NCI-H2196 (cell line): ENCODE measurements at regions not wholly inside any gene's neighbourhood (a gene's known extent, or its start where the extent isn't known, plus 50 kb on each side); places are given as distances from the start of the nearest gene placed in this dataset.
A peak's percentile ranks its signal among the peaks of the same experiment; 100 is the strongest.

Experiments
- DNase-seq: peaks from one replicate; lab custom pipeline; 2025; ENCODE audit not compliant: unreplicated experiment; lab: John Stamatoyannopoulos, UW

DNA sequence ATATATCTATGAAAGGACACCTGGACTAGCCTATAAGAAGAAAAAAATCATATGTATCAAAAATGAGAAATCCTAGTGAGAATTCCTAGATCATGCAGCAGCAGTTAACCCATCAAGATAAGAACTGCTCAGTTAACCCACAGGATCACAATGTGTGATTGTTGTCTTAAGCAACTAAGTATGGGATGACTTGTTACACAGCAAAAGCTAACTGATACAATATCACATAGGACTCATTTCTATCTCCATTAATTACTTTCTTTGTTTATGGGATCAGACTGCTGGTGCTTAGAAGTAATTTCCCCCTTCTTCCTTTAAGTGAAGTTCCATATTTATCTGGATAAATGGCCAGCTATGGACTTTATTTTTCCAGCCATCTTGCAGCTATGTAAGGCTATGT is 280.8 kb upstream of the MARCKS start:
- DNase-seq = no peak

DNA sequence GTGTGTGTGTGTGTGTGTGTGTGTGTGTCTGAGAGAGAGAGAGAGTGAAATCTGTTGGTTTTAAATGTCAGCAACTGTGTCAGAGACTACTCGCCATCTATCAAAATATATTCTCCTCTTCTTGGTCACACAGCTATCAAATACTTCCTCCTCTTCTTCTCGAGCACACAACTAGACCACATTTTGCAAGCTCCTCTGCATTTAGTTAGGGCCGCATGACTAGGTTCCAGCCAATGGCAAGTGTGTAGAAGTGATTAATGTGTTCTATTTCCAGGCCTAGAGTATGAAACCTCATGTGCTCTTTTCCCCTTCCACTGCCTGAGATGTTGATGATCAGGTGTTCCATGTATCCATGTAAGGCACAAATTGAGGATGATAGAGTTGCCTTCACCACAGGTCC is 278.5 kb upstream of the MARCKS start:
- no peak for DNase-seq

DNA sequence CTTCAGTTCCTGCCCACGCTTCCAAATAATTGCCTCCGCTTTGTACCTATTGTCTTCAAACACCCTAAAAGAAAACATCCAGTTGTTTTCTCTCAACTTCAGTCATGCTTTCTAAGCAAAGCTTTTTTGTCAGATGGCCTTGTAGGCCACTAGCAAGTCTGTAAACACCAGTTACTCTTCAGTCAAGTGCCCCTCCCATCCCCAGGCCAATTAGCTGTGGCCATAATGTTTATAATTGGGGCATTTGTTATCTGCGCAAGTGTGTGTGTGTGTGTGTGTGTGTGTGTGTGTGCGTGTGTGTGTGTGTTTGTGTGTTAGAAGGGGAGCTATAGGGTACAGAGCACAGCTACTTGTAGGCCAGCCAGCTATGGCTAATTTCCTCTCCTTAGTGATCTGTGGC is 272.4 kb upstream of the MARCKS start:
- DNase-seq = no peak

DNA sequence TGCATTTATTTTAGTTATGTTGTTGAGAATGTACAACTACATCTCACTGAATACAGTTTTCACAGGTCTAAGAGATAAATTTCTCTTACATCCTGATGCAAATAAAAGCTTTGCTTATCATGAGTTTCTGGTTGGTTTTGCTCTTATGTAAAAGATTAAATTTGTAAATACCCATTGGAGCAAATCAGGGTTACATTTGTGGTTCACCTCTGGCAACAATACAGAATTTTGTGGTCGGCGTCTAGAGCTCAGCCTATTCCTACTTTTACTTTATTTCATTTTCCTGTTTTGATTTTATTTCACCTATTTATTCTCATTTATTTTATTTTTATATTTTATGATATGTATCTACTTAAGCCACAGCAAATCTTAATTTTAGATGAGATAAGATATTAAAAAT is 271.9 kb upstream of the MARCKS start:
- no peak for DNase-seq

DNA sequence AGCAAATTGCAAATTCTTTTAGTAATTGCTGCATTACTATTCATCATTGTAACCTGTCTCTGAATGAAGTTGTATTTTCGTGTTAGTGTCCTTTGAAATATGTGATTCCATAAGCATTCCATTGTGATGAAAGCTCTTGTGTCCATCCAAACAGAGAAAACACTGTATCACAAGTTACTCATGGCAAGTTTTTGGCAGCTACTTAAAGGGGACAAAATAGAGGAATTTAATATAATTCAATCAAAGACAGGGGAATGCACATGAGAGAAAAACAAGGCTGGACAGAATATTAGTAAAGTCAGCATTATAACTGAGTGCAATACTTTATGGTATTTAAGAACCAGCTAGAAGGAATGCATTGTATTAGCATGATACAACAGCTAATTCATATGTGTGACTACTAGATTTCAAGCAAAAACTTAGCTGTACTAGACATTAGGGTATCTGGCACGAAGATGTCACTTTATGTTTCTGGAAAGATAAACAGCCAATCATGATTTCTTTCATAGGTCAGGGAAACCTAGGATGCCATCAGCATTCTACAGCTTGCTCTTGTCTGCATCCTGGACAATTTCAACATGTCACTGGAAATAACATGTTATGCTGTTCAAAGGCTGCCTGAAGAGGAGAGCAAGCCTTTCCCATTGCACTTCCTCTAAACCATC is 270.6 kb upstream of the MARCKS start:
- DNase-seq = no peak

DNA sequence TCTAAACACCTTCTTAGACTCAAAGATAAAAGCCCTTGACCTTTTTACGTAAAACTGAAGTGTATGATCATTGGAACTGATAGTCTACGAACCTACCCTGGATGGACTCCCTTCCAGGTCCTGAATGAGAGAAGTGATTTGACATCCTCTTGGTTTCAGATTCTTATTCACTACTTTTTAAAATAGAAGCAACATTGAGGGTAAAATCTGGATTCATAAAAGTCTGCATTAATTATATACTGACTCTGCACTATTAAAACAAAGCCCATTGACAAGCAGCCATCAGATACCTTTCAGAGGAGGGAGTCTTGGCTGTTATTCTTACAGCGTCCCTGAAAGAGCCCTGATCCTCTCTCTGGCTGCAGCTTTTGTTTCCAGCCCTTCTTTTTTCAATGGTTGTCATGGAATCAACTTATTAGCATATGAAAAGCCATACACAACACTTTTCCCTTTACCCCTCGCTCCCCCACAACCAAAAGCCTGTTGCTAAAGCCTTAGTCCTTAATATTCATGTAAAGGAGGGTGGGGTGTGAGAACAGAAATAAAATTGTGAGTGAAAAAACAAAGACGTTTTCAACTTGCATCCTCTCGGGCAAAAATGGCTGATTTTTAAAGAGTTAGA is 270.0 kb upstream of the MARCKS start:
- no peak for DNase-seq

DNA sequence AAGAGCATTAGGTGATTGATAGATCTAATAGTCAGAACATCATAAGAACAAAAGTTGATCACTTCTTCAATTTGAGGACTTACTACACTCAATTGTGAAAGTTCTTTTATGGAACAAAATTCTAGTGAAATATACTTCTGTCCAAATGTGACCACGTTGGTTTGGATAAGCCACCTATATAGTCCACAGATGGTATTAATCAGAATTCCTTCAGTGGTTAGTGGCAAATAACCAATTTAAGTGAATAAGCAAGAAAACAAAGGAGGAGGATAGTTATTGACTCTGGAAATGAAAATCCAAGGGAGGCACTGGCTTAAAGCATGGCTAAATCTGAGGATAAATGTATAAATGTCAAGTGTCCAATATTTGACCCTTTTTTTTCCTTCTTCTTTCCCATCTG is 268.5 kb upstream of the MARCKS start:
- DNase-seq = no peak

DNA sequence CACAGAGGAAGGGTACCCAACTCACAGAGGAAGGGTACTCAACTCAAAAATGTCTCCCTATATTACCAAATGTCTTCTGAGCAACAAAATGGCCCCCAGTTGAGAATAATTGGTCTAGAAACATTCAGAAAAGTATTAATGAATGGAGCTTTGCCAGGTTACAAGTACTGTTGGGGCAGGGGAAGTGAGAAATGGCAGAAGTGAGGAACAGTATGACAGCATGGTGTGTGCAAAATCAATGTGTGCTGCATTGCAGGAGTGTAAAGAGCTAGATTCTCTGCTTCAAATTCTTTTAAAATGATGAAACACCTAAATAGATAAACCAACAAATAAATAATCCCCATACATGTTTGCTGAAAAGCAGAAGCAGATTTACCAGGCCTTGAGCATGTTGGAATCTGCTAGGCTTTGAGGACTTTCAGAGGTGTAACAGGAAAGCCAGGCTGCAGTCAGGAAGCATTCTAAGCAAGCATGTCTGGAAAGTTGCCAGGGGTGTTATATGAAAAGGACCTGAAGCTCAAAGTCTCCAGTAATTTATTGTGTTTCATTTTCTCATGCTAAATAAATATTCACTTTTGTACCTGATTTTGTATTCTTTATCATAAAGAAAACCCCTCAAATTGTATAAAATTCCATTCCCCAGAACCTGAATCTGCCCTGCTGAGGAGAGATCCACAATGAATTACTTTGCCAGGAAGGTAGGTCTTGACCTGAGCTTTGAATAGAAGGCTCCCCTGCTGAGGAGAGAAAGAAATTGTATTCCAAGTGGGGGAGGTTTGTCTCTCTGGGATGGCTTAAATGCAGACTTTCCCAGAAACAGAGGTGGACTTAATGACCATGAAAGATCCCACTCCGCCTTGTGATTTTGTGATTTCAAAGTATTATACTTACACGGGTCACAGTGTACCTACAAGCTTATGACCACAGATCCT is 265.0 kb upstream of the MARCKS start:
- DNase-seq = peak; percentile 65

DNA sequence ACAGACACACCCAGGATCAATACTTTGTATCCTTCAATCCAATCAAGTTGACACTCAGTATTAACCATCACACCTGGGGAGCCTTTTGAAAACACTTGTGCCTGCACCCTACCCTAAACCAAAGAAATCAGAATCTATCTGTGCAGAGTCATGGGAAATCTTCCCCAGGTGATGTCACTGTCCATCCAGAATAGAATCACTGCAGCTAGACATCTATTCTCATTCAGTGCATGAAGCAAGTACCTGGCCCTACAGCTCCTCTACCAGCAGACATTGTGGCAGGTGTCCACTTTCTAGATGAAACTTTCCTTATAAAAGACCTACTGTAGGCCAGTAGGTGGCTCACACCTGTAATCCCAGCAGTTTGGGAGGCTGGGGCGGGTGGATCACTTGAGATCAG is 262.4 kb upstream of the MARCKS start:
- DNase-seq = no peak

DNA sequence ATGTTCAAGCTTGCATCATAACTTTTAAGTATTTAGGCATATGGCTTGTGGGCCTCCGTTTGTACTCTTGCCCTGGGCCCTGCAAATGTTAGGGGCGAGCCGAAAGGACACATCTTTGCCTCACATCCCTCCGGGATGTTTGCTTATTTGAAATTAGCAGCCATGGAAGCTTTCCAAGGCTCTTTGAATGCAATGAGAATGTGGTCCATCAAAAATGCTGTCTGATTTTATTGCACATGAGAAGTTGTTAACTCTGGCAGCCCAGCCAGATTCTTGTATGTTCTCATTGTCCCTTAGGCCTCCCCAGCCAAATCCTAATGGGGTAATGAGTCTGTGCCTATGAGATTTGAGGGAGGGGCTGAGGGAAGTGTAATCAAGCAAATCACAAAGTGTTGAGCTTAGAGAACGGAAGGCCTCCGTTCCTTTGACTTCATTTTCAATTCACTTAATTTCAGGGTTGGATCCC is 261.2 kb upstream of the MARCKS start:
- DNase-seq = peak; percentile 28

DNA sequence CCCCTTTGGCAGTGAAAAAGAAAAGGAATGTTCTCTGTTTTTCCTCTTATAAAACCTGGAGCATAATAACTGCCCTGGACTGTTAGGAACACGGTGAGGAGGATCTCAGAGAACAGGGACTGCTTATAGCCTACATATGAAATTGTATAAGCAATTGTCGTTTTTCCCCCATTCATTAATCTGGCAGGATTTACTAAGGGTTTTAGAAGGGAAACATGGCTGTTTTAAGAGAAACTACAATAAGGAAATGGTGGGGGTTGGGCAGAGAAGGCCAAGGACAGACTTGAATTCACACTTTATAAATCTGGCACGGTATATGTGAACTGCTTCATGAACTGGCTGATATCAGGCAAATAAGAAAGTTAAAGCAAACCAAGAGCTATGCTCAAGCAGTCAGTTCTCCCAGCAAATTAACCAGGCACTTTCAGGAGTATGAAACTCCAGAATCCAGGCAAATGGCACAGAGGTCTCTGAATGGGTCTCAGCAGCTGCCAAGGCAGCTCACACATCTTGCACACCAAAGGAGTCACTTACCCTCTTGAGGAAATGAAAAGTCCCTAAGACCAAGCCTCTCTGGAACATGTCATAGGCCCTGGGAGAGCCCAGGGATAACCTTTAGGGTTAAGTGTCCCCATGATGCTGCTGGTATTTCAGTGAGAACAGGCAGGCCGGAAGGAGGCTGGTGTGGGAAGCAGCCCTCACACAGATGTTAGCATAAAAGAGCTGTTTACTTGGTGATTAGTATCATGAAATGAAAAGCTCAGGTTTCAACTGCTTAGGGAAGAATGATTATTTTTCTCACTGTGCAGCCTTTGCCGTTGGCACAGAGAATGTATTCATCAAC is 260.5 kb upstream of the MARCKS start:
- DNase-seq = peak; percentile 69

DNA sequence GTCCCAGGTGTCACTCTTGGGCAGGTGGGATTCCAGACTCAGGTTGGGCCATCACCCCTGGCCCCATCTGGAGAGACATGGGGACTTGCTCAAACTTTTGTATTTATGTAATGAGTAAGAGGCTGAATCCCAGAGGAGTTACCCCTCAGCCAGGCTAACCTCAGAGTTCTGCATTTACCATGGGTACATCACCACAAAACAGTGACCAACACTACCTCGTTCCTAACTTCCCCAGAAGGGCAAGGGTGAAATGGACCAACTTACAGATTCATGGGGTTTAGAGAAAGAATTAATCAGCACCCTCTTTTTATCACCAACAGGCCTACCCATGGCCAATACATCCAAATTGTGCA is 259.9 kb upstream of the MARCKS start:
- DNase-seq = no peak

DNA sequence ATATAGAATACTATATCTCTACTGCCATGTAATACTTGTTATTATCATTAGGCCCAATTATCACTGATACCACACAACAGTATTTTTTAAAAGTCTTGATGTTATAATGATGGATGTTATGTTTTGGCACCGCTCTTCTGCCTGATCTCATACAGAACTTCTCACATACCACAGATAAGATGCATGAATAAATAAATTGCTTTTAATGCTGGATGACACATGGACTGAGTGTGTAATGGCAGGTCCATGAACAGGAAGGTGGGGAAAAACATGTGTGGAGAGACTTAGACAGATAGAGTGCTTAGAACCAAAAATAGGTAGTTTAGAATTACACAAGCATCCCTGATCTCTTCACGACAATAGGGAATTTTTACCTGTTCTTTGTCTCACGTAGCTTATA is 258.4 kb upstream of the MARCKS start:
- DNase-seq = no peak

DNA sequence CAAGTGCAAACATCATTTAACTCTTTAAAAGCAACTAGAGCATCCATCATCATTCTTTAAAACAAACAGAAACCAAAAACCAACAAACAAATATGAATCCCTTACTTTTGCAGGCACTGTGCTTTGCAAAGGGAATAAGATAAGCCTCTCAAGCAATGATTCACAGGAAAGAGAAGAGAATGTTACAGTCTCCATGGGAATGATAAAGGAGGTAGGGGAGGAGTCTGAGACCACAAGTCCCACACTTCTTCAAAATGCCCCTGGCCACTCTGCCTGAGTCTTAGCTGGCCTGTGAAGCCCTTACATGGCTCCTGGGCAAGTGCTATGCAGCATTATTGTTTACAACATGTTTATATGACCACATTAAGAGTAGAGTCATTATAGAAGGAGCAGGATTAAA is 257.7 kb upstream of the MARCKS start:
- DNase-seq = no peak

DNA sequence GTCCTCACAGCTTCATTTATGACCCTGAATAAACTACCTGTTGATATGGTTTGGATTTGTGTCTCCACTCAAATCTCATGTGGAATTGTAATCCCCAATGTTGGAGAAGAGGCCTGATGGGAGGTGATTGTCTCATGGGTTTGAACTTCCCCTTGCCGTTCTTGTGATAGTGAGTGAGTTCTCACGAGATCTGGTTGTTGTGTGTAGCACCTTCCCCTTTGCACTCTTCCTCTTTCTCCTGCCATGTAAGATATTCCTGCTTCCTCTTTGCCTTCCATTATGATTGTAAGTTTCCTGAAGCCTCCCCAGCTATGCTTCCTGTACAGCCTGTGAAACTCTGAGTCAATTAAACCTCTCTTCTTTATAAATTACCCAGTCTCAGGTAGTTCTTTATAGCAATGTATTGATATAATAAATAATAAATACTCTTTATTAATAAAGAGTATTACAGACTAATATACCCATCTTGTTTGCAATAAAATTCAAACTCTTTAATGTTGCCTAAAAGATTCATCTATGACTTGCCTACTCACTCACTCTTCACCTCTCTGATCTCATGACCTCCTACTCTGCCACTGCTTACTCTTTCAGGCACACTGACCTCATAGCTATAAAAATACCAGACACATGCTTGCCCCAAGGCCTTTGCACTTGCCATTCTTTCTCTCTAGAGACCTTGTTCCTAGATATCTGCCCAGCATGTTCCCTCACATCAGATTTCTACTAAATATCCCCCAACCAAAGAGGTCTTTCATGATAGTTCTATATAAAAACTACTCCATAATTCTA is 256.4 kb upstream of the MARCKS start:
- no peak for DNase-seq

DNA sequence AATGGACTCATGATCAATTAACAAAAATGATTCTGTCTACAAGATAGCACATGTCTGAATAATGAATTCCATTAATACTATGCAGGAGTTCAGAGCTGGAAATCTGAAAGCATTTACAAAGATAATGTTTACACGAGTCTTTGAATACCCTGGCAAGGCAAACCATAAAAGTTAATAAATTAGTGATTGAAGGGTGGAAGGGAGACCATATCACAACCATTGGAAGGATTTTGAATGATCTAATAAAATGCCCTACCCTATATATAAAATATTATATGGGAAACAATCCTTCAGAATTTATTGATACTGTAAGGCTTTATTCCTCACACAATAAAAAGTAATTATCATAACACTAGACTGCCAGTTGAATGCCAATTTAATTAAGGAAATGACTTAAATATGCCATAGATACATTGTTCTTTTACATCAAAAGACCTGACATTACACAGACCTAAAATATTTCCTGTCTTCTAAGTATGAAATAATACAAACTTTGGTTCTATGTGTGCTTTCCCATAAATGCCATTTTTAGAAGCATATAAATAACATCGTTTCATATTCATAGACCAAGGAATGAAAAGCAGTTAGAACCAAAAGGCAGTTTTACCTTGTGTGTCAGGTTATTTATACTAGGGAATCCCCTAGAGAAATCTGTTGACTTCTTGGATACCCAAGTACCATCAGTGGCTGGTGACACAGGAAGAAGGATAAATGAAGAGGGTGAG is 249.2 kb upstream of the MARCKS start:
- DNase-seq = no peak

DNA sequence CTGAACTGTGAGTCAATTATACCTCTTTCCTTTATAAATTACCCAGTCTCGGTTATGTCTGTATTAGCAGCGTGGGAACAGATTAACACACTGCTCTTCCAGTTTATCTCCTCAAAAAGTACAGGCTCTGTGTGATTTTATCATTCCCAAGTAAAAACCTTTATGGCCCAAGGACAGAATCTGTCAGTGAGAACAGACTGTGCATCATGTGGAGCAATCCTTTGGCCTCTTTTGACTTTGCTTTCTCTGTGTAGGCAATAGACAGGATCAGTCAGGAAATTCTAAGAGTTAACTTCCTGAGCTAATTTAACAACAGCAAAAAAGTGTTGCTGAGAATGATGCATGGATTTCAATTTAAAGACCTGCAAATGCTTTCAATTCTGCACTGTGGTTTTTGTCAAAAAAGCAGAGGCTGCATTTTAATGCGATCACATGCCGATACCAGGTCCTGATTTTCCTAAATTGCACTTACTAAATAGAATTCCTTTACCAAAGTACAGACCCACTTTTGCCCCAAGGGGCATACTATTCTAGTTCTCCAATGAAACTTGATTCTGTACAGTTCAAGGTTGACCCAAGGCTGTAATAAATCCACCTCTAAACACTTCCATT is 246.7 kb upstream of the MARCKS start:
- DNase-seq = no peak

DNA sequence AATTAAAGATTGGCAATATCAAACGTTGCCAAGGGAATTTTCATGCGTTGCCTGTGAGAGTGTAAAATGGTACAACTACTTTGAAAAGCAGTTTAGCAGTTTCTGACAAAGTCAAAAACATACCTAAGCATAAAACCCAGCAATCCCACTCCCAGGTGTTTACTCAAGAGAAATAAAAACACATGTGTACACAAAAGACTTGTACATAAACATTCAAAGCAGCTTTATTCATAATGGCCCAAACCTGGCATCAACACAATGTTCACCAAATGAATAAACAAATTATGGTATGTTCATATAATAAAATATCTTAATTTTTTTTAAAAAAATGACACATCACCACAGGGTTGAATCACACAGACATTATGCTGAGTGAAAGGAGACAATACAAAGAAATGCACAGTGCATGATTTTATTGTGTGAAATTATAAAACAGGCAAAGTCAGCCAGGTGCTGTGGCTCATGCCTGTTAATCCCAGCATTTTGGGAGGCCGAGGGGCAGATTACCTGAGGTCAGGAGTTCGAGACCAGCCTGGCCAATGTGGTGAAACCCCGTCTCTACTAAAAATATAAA is 240.4 kb upstream of the MARCKS start:
- no peak for DNase-seq

DNA sequence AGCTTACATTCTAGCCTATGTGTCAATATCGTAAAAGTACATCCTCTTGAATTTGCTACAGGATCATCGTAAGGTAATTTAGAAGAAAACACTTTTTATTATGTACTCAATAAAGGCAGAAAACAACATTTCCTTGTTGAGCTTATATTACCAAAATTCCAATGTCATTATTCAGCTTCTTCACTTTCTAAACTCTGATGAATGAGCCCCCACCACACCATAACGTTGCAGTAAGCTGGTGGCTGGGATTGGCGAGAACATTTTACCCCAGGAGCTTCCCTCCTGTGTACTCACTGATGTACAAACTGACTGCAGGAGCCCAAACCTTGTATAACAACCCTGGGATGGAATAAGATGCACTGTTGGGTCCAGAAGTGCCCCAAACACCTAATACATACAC is 238.1 kb upstream of the MARCKS start:
- no peak for DNase-seq
